DND-41 (cell line): ENCODE measurements at regions not wholly inside any gene's neighbourhood (a gene's known extent, or its start where the extent isn't known, plus 50 kb on each side); places are given as distances from the start of the nearest gene placed in this dataset.

ENCODE experiments used
- ATAC-seq: fragments of 200-7000 bp; cut with Tn5 transposase; 3 replicates; pipeline ENCODE4 v1.9.1; 2021; ENCODE audit warnings: low read depth; ENCODE audit not compliant: insufficient read depth
- DNase-seq: peaks from one replicate; pipeline ENCODE4 v3.0.0-alpha.2; 2020
- H2AFZ ChIP-seq: 2 replicates; pipeline ENCODE4 v1.6.0; 2012; ENCODE audit warnings: low read depth, low read length
- H3K27ac ChIP-seq: 2 replicates; pipeline ENCODE4 v1.5.1; 2012; ENCODE audit warnings: low read length, inconsistent platforms
- H3K27me3 ChIP-seq: fragments of 200-600 bp; sonication (generic); 2 replicates; pipeline ENCODE4 v1.6.0; 2012; ENCODE audit warnings: low read length, mild to moderate bottlenecking, inconsistent platforms; ENCODE audit not compliant: insufficient read depth, poor library complexity
- H3K36me3 ChIP-seq: 2 replicates; pipeline ENCODE4 v1.5.1; 2012; ENCODE audit warnings: low read length, inconsistent platforms; ENCODE audit not compliant: insufficient read depth
- H3K4me1 ChIP-seq: 2 replicates; pipeline ENCODE4 v1.5.1; 2012; ENCODE audit warnings: mild to moderate bottlenecking, low read length; ENCODE audit not compliant: insufficient read depth
- H3K4me2 ChIP-seq: 2 replicates; pipeline ENCODE4 v1.6.0; 2012; ENCODE audit warnings: mild to moderate bottlenecking, moderate library complexity, low read length, inconsistent platforms; ENCODE audit not compliant: insufficient read depth
- H3K4me3 ChIP-seq, 2 experiments: fragments of 200-600 bp in 1 of 2; shearing (Covaris generic) in 1 of 2; 2 replicates each; pipeline ENCODE4 v1.5.1; 2012 to 2016; ENCODE audit warnings: inconsistent platforms in 2 of 2, low read length in 2 of 2, mild to moderate bottlenecking in 2 of 2, low read depth in 1 of 2, moderate library complexity in 1 of 2
- H3K79me2 ChIP-seq: 2 replicates; pipeline ENCODE4 v1.6.0; 2012; ENCODE audit warnings: low read length, inconsistent platforms; ENCODE audit not compliant: insufficient read depth
- H3K9ac ChIP-seq: 2 replicates; pipeline ENCODE4 v1.6.0; 2012; ENCODE audit warnings: low read depth, mild to moderate bottlenecking, inconsistent platforms, low read length, moderate library complexity
- H3K9me3 ChIP-seq: 2 replicates; pipeline ENCODE4 v1.5.1; 2012; ENCODE audit warnings: low read length, moderate library complexity, mild to moderate bottlenecking, inconsistent platforms; ENCODE audit not compliant: insufficient read depth, severe bottlenecking
- H4K20me1 ChIP-seq: 2 replicates; pipeline ENCODE4 v1.6.0; 2012; ENCODE audit warnings: low read length; ENCODE audit not compliant: insufficient read depth
- EZH2 ChIP-seq: IDR thresholded peaks from 3 replicates; pipeline ENCODE4 v1.6.1; 2012; ENCODE audit warnings: borderline replicate concordance, low read depth, mild to moderate bottlenecking, moderate library complexity, low read length, inconsistent platforms; ENCODE audit not compliant: severe bottlenecking
- TF ChIP-seq, protein P1 (sequence below): IDR thresholded peaks from 2 replicates; pipeline ENCODE4 v1.5.1; 2012; ENCODE audit warnings: borderline replicate concordance, low read length, moderate library complexity, mild to moderate bottlenecking; ENCODE audit not compliant: poor library complexity, severe bottlenecking; ENCODE audit errors: extremely low read depth

DNA sequence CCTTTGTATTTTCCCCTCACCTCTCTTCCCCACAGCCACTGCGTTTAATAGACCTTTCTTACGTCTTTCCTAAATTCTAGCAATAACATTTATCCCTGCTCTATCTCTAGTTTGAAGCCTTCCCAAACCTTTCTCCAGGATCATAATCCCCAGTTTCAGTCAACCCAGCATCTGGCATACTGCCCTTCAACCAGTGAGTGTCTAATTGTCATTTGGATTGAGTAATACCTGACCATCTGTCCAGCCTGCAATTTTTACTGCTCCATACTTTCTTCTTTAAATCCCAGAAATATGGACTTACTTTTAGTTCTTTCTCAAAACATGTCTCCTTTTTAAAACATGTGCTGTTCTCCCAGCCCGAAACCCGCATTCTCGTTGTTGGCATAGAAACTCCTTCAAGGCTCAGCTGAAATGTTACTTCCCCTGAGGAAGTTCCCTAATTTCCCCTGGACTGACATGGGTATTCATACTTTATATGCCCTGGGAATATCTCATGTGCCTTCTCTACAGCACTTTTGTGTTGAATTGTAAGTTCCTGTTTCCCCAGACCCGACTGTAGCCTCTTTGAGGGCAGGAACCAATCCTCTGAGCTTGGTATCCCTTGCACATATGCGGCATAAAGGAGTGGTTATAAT is 65.1 kb upstream of the ETV6 start:
- Histone ChIP-seq H3K79me2 (no peaks in the 10 kb centered on the region), H3K9me3 (no peaks in the 10 kb centered on the region), H2AFZ (no peak overlapping the region), H3K4me3 (no peak overlapping the region), H3K27ac (no peak overlapping the region), H3K9ac (no peak overlapping the region), H3K4me1 (peaks cover 4% of the 10 kb centered on the region), H3K27me3 (no peaks in the 10 kb centered on the region), H3K4me2 (no peak overlapping the region), H3K36me3 (no peaks in the 10 kb centered on the region), H4K20me1 (no peaks in the 10 kb centered on the region)
- DNase-seq (no peak), ATAC-seq (no peak)
- TF ChIP-seq EZH2: no peak
- TF ChIP-seq, protein P1, sequence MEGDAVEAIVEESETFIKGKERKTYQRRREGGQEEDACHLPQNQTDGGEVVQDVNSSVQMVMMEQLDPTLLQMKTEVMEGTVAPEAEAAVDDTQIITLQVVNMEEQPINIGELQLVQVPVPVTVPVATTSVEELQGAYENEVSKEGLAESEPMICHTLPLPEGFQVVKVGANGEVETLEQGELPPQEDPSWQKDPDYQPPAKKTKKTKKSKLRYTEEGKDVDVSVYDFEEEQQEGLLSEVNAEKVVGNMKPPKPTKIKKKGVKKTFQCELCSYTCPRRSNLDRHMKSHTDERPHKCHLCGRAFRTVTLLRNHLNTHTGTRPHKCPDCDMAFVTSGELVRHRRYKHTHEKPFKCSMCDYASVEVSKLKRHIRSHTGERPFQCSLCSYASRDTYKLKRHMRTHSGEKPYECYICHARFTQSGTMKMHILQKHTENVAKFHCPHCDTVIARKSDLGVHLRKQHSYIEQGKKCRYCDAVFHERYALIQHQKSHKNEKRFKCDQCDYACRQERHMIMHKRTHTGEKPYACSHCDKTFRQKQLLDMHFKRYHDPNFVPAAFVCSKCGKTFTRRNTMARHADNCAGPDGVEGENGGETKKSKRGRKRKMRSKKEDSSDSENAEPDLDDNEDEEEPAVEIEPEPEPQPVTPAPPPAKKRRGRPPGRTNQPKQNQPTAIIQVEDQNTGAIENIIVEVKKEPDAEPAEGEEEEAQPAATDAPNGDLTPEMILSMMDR: no peak

DNA sequence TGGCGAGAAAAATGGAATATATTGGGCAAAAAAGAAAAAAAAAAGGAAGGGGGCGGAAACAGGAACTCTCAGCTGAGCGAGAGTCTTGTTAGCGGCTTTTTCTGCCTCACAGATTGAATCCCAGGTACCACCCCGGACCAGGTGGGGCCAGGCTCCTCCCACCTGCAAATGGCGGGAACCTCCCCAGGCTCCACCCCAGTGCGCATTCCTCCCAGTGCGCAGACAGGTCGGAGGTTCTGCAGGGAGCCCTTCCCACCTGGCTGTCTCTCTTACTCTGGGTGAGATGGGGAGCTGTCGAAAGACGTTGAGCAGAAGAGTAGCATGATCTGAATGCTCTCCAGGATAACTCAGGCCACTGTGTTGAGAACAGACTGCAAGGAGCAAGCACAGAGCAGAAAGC is 57.0 kb upstream of the ETV6 start:
- ATAC-seq (no peak), DNase-seq (no peak)
- Histone ChIP-seq H3K36me3 (no peaks in the 10 kb centered on the region), H3K27me3 (no peaks in the 10 kb centered on the region), H3K4me2 (no peak overlapping the region), H4K20me1 (no peaks in the 10 kb centered on the region), H2AFZ (no peak overlapping the region), H3K4me1 (no peaks in the 10 kb centered on the region), H3K9ac (no peak overlapping the region), H3K4me3 (no peak overlapping the region), H3K27ac (no peak overlapping the region), H3K9me3 (no peaks in the 10 kb centered on the region), H3K79me2 (no peaks in the 10 kb centered on the region)
- no peak for TF ChIP-seq EZH2
- TF ChIP-seq, protein P1: no peak

DNA sequence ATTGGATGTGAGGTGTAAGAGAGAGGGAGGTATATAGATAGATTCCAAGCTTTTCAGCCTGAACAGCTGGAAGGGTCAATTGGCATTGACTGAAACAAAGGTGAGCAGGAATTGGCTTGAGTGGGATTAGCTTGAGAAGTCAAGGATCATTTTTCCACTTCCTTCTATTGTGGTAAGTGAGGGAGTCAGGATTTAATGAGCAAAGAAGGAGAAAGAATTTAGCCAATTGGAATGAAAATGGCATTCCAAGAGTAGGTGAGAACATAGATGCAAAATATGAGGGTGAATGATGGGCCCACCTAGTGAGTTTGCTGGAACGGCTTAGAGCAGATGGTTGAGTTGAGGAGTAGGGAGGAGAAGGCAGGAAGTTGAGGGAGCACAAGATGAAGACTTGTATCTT is 56.5 kb upstream of the ETV6 start:
- H3K9me3 ChIP-seq: no peaks in the 10 kb centered on the region
- no peaks in the 10 kb centered on the region for H3K27me3 ChIP-seq
- no peak overlapping the region for H3K4me2 ChIP-seq
- ATAC-seq: no peak
- H4K20me1 ChIP-seq: no peaks in the 10 kb centered on the region
- H3K27ac ChIP-seq: no peak overlapping the region
- H2AFZ ChIP-seq: no peak overlapping the region
- H3K9ac ChIP-seq: no peak overlapping the region
- no peak for DNase-seq
- no peaks in the 10 kb centered on the region for H3K4me1 ChIP-seq
- no peaks in the 10 kb centered on the region for H3K79me2 ChIP-seq
- H3K4me3 ChIP-seq: no peak overlapping the region
- TF ChIP-seq EZH2: no peak
- TF ChIP-seq, protein P1: no peak
- no peaks in the 10 kb centered on the region for H3K36me3 ChIP-seq
